ENCODE measurements at regions not wholly inside any gene's neighbourhood (a gene's known extent, or its start where the extent isn't known, plus 50 kb on each side); places are given as distances from the start of the nearest gene placed in this dataset.

DNA sequence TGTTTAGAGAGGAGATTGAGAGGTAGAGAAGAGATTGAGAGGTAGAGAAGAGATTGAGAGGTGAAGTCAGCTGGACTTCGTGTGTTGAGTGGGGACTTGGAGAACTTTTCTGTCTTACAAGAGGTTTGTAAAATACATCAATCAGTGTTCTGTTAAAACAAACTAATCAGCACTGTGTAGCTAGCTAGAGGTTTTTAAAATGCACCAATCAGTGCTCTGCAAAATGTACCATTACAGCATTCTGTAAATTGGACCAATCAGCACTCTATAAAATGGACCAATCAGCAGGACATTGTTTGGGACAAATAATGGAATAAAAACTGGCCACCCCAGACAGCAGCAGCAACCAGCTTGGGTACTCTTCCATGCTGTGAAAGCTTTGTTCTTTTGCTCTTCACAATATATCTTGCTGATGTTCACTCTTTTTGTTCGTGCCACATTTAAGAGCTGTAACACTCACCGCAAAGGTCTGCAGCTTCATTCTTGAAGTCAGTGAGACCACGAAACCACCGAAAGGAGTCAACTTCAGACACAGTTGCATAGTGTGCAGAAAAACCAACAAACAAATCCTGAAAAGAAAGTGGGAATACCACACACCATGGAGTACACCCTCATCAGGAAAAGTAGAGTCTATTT, 366.9 kb upstream of the HSFY2 start:
- no peak for DNase-seq

- DNase-seq = no peak
Measured at GRCh38 chrY:19134426-19134825, 360.9 kb upstream of the HSFY2 start.

DNA sequence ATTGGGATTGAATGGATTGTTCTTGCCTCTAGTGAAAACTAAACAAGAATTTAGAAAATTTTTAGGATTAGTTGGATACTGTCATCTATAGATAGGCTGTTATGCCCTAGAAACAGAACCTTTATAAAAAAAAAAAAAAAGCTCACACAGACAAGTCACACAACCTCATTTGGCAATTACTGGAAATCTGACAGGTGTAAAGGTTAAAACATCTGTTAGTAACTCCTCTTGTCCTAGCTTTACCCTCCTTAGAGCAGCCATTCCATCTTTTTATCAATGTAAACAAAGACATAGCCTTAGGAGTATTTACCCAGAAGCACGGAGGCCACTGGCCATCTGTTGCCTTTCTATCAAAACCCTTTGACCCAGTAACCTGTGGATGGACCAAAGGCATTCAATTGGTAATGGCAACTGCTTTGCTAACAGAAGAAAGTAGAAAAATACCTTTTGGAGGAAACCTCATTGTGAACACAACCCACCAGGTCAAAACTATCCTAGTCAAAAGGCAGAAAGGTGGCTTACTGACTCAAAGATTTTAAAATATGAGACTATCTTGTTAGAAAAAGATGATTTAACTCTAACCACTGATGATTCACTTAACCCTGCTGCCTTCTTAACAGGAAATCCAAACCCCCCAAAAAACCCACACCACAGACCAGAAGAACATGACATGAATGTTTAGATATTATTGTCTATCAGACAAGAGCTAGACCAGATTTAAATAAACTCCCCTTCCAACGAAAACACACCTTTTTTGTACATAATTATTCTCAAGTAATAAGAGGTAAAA, 357.2 kb upstream of the HSFY2 start:
- DNase-seq = no peak

- DNase-seq = no peak
Measured at GRCh38 chrY:19126889-19127288, 353.4 kb upstream of the HSFY2 start.

GRCh38 chrY:19124609-19125008, 351.1 kb upstream of the HSFY2 start:
- no peak for DNase-seq

GRCh38 chrY:19122450-19122849, 348.9 kb upstream of the HSFY2 start:
- DNase-seq = no peak

DNA sequence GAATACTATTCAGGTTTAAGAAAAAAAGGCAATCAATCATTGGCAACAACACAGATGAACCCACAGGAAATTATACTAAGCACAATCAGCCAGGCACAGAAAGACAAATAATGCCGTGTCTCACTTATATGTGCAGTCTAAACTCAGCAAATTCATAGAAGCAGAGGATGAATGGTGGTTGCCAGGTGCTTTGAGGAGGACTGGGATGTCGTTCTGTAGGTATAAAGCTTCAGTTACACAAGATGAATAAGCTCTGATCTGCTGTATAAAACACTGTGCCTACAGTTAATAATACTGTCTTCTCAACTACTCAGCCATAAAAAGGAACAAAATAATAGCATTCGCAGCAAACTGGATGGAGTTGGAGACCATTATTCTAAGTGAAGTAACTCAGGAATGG, 324.8 kb upstream of the HSFY2 start:
- DNase-seq = no peak

DNA sequence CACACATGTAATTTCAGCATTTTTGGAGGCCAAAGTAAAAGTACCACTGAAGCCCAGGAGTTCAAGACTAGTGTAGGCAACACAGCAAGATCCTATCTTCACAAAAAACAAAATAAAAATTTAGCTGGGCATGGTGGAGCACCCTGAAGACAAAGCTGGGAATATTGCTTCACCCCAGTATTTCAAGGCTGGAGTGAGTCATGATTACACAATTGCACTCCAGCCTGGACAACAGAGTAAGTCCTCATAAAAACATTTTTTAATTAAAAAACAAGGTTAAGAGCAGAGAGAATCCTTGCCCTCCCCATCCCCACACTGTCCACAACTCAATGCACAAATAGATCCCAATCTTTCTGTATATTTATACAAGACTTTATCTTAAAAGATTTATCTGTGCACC, 321.9 kb upstream of the HSFY2 start:
- DNase-seq = no peak

- no peak for DNase-seq
Measured at GRCh38 chrY:19083006-19083405, 309.5 kb upstream of the HSFY2 start.

- DNase-seq = no peak
Measured at GRCh38 chrY:19077698-19078113, 304.2 kb upstream of the HSFY2 start.

GRCh38 chrY:19076846-19077697, 303.5 kb upstream of the HSFY2 start:
- no peak for DNase-seq

DNA sequence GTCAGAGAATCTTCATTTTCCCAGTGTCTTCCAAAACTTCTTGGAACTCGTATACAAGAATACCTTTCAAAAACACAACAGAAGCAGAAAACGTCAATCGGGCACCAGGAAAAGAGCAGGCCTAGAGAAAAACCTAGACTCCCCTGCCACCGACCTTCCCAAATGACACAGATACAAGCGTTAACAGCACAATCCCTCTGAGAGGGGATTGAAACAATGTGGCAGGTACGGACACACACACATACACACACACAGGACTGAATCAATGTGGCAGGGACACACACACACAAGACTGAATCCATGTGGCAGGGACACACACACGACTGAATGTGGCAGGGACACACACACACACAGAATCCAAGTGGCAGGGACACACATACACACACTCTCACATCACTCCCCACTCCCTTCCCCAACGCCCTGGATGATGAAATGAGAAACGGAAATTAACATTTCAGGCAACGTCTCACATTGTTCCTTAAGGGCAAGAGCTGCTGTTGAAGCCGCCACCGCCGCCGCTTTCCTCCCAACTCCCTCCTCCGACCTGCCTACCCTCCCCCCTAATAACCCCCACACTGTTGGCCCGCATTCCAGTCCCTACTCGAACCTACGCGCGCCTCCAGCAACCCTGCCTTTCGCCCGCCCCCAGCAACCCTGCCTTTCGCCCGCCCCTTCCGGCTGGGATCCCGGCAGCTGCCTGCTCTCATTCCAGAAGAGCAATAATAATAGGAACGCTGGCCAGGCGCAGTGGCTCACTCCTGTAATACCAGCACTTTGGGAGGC, 302.1 kb upstream of the HSFY2 start:
- DNase-seq = no peak

GRCh38 chrY:19067435-19067834, 293.9 kb upstream of the HSFY2 start:
- DNase-seq = no peak

GRCh38 chrY:19066447-19067190, 293.1 kb upstream of the HSFY2 start:
- no peak for DNase-seq

DNA sequence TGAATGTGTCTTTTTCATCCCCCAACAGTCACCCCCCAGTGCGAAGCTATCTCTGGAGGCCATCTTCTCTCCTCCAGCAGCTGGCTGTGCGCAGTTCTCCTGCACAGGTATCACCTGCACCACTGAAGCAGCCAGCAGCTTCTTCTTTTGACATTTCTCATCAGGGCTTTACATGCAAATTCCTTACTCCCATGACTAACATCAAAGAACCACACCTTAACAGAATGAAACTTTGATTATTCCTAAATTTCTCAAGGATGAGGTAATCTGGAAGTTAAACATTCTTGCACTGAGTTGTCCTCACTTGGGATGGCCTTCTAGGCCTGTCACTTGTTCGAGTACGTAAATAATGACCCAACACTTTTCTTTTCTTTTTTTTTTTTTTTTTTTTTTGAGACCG, 291.6 kb upstream of the HSFY2 start:
- DNase-seq = no peak

DNA sequence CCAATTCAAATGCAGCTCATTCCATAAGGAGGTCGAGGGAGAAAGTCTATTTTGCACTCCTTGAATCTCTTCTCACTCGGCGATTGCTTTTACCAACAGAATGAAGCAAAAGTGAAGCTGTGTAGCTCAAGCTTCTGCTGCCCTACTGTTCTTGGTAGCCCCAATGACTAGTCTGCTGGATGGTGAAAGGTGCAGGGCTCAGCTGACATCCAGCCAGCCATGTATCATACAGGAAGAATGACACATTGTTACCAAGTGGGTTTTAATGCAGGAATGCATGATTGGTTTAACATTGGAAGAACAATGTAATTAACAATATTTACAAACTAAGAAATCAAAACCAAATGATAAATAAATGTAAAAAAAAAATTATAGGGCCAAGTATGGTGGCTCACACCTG, 286.2 kb upstream of the HSFY2 start:
- no peak for DNase-seq

DNA sequence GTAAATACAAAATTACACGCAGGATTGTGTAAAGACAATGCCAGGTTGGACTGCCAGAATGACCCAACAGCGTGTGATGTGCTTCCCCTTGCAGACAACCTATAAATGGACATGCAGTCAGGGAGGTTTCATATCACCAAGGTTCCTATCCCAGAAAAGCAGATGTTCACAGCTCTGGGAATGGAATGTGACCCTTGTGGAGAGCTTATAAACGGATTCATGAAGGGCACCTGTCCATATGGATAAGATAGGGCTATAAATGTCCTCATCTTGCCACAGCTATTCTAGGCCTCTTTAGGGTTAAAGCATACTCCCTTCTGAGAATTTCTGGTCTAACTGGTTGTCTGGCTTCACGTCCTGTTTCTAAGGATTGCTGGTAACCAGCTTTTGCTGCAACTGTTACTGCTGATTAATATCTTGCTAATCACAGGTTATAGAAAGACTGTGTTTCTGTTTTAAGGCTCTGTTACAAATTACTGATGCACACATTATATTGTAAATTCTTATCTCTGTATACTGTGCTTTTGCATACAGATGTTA, 285.4 kb upstream of the HSFY2 start:
- no peak for DNase-seq

- no peak for DNase-seq
Measured at GRCh38 chrY:19056138-19056469, 282.6 kb upstream of the HSFY2 start.

DNA sequence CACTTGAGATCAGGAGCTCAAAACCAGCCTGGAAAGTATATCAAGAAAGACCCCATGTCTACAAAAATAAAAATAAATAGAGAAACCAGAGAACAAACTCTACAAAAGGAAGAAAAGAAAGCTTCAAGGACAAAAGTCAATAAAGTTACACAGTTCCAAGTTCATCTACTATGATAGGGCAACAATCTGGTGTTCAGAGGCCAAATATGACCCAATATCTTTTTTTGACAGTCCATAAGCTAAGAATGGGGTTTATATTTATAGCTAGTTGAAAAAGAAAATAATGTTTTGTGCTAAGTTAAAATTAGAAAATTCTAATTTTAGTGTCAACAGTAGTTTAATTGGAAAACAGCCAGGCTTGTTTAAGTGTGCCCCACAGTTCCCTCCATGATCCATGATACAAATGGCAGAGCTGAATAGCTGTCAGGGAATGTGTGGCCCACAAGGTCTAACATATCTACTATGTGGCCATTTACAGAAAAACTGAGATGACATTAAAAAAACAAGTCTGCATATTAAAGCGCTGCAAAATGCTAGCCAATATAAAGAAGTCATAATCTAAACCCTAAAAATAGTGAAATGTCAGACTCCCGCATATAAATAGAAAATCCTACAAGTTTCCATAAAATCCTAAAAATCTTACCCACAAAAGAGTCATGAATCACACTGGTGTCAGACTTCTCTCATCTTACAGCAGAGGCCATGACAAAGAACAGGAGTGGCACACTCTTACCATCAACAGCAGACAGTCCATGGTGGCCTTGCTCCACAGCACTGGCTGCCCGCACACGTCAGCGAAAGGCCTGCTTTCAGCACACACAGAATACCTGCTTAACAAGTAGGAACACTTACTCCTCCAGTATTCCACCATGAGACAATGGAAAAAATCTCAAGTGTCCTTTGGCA, 281.9 kb upstream of the HSFY2 start:
- no peak for DNase-seq

DNA sequence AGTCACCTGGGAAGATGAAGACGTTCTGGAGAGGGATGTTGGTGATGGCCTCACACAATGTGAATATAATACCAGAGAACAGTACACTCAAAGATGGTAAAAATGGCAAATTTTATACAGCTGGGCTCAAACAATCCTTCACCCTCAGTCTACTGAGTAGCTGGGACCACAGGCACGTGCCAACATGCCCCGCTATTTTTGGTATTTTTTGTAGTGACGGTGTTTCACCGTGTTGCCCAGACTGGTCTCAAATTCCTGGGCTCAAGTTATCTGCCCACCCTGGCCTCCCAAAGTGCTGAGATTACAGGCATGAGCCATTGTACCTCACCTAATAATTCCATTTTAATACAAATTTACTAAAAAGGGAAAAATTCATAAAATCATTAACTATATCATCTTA, 280.3 kb upstream of the HSFY2 start:
- no peak for DNase-seq

DNA sequence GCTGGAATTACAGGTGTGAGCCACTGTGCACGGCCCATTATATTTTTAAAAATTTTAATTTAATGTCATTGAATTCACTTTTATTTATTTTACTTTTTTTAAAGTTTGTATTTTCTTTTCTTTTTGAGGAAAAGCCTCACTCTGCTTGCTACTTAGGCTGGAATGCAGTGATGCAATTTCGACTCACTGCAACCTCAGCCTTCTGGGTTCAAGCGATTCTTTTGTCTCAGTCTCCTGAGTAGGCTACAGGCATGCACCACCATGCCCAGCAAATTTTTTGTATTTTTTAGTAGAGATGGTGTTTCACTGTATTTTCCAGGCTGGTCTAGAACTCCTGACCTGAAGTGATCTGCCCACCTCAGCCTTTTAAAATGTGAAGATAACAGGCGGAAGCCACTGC, 277.5 kb upstream of the HSFY2 start:
- DNase-seq = no peak

All from femur (tissue), 1 donor.